B cell (primary cell): ENCODE measurements at regions not wholly inside any gene's neighbourhood (a gene's known extent, or its start where the extent isn't known, plus 50 kb on each side); places are given as distances from the start of the nearest gene placed in this dataset.
"Not testable (repeated sequence)": the region's sequence is repeated elsewhere in the genome, so short reads cannot be mapped to it uniquely, and the experiment has no call there.

Experiments used
- ATAC-seq: fragments of 200-7000 bp; cut with Tn5 transposase; one replicate; pipeline ENCODE4 v1.10.0; 2021; ENCODE audit warnings: low read depth, mild to moderate bottlenecking, moderate number of reproducible peaks, moderate library complexity
- CTCF ChIA-PET: fragments of 350-600 bp; sonication (Branson Sonifier 250); formaldehyde crosslinking; loops from one replicate; lab custom pipeline; 2021; ENCODE audit warnings: antibody characterized with exemption, inconsistent platforms; lab: Charles Lee
- POLR2A ChIA-PET: fragments of 350-600 bp; sonication (Branson Sonifier 250); formaldehyde crosslinking; loops from one replicate; lab custom pipeline; 2021; ENCODE audit warnings: antibody characterized with exemption; lab: Charles Lee
- DNase-seq: peaks from one replicate; pipeline ENCODE4 v3.0.0; 2013
- H2AFZ ChIP-seq: 2 replicates; pipeline ENCODE4 v1.6.1; 2012; ENCODE audit warnings: mild to moderate bottlenecking, low read depth, low read length; ENCODE audit not compliant: insufficient read depth, poor library complexity, severe bottlenecking
- H3K27ac ChIP-seq, 2 donors: 1 replicate in 1 of 2; 2 replicates in 1 of 2; pipeline ENCODE4 v1.5.1; 2012 to 2013; ENCODE audit warnings: low read length in 2 of 2, mild to moderate bottlenecking in 2 of 2, moderate library complexity in 1 of 2
- H3K27me3 ChIP-seq, 4 experiments: fragments of 200-600 bp in 1 of 4; sonication (generic) in 1 of 4; replicated peaks in 1 of 4; 1 replicate in 2 of 4; 2 replicates in 2 of 4; pipeline versions ENCODE4 v1.6.1 to v1.7.0; 2013 to 2016; ENCODE audit warnings: low read length in 3 of 4, mild to moderate bottlenecking in 2 of 4, mixed read lengths in 1 of 4, moderate library complexity in 1 of 4; ENCODE audit not compliant: insufficient read depth in 4 of 4, control insufficient read depth in 3 of 4; ENCODE audit errors: control extremely low read depth in 1 of 4
- H3K36me3 ChIP-seq, 2 experiments: replicated peaks in 1 of 2; 1 replicate in 1 of 2; 2 replicates in 1 of 2; pipeline versions ENCODE4 v1.6.1 to v1.7.1; 2013; ENCODE audit warnings: low read length in 1 of 2; ENCODE audit not compliant: insufficient read depth in 2 of 2, control insufficient read depth in 1 of 2; ENCODE audit errors: control extremely low read depth in 1 of 2, extremely low read depth in 1 of 2
- H3K4me1 ChIP-seq, 2 donors: fragments of 200-600 bp in 1 of 2; sonication (generic) in 1 of 2; 1 replicate in 1 of 2; 2 replicates in 1 of 2; pipeline versions ENCODE4 v1.5.1 to v1.6.1; 2013 to 2017; ENCODE audit warnings: low read length in 2 of 2; ENCODE audit not compliant: control insufficient read depth in 2 of 2, insufficient read depth in 2 of 2
- H3K4me2 ChIP-seq: replicated peaks from 2 replicates; pipeline ENCODE3; 2012; ENCODE audit warnings: mild to moderate bottlenecking, low read depth, low read length; ENCODE audit not compliant: poor library complexity, severe bottlenecking
- H3K4me3 ChIP-seq, 5 experiments: fragments of 200-600 bp in 1 of 5; sonication (generic) in 1 of 5; 1 replicate in 3 of 5; 2 replicates in 2 of 5; pipeline versions ENCODE4 v1.5.1 to v1.7.0; 2011 to 2016; ENCODE audit warnings: low read length in 4 of 5, mild to moderate bottlenecking in 4 of 5, low read depth in 2 of 5, control low read depth in 1 of 5, moderate library complexity in 1 of 5; ENCODE audit not compliant: insufficient read depth in 1 of 5; ENCODE audit errors: control extremely low read depth in 1 of 5, extremely low read depth in 1 of 5
- H3K79me2 ChIP-seq: fragments of 200-600 bp; sonication (generic); one replicate; pipeline ENCODE4 v1.6.0; 2016; ENCODE audit warnings: low read length; ENCODE audit not compliant: control insufficient read depth, insufficient read depth
- H3K9ac ChIP-seq: fragments of 200-600 bp; sonication (generic); 2 replicates; pipeline ENCODE4 v1.6.1; 2017; ENCODE audit warnings: mild to moderate bottlenecking, low read length, moderate library complexity
- H3K9me3 ChIP-seq, 3 donors: one replicate each; pipeline versions ENCODE4 v1.6.1 to v1.7.1; 2013; ENCODE audit warnings: low read length in 2 of 3; ENCODE audit not compliant: control insufficient read depth in 2 of 3, insufficient read depth in 1 of 3; ENCODE audit errors: control extremely low read depth in 1 of 3
- H4K20me1 ChIP-seq: 2 replicates; pipeline ENCODE4 v1.6.0; 2012; ENCODE audit warnings: mild to moderate bottlenecking, low read length; ENCODE audit not compliant: insufficient read depth, control insufficient read depth, poor library complexity, severe bottlenecking
- H3K27ac Mint-ChIP-seq: one replicate; pipeline ENCODE4 v1.8.0; 2021; ENCODE audit warnings: mixed read lengths
- H3K27me3 Mint-ChIP-seq: one replicate; pipeline ENCODE4 v1.8.0; 2021; ENCODE audit warnings: mixed read lengths
- H3K4me1 Mint-ChIP-seq: one replicate; pipeline ENCODE4 v1.8.0; 2021; ENCODE audit warnings: mixed read lengths
- H3K4me3 Mint-ChIP-seq: one replicate; pipeline ENCODE4 v1.8.0; 2021; ENCODE audit warnings: mixed read lengths
- H3K9me3 Mint-ChIP-seq: one replicate; pipeline ENCODE4 v1.8.0; 2022; ENCODE audit warnings: mixed read lengths; ENCODE audit not compliant: insufficient read depth
- CTCF ChIP-seq: fragments of 200-600 bp; IDR thresholded peaks from one replicate; pipeline ENCODE4 v1.8.0; 2022; ENCODE audit warnings: antibody characterized with exemption, mild to moderate bottlenecking
- EZH2 ChIP-seq: IDR thresholded peaks from 2 replicates; pipeline ENCODE4 v1.6.1; 2012; ENCODE audit warnings: borderline replicate concordance, low read depth, mild to moderate bottlenecking, moderate library complexity, low read length; ENCODE audit not compliant: insufficient read depth, poor library complexity, severe bottlenecking
- WGBS: methylation state at CpG from one replicate; pipeline ENCODE4 v1.1.5; 2013; ENCODE audit warnings: missing lambda C conversion rate; ENCODE audit not compliant: insufficient coverage; 5-methylcytosine and 5-hydroxymethylcytosine counted together
- intact Hi-C: fragments of 100-400 bp; cut with micrococcal nuclease; formaldehyde crosslinking; loops from one replicate; pipeline ENCODE4 v1.10.0; 2022

GRCh38 chr11:100525635-100526034 is 161.5 kb upstream of the ARHGAP42 start:
- ChIA-PET CTCF (no interaction called here), POLR2A (no interaction called here)
- intact Hi-C loops = no loop called here
- peaks cover 6 to 19% (median 7%) of the 10 kb centered on the region in 3 donors for H3K9me3 ChIP-seq
- H4K20me1 ChIP-seq = no peaks in the 10 kb centered on the region
- WGBS = 31% methylated on average over 2 of the region's 2 CpGs
- no peaks in the 10 kb centered on the region for H3K4me1 Mint-ChIP-seq
- H3K9ac ChIP-seq = no peak overlapping the region
- H2AFZ ChIP-seq = no peak overlapping the region
- H3K9me3 Mint-ChIP-seq = peaks cover 11% of the 10 kb centered on the region
- H3K27ac ChIP-seq = no peak overlapping the region
- DNase-seq = no peak
- no peaks in the 10 kb centered on the region for H3K4me1 ChIP-seq
- H3K79me2 ChIP-seq = no peaks in the 10 kb centered on the region
- no peak overlapping the region for H3K4me2 ChIP-seq
- H3K4me3 Mint-ChIP-seq = no peak overlapping the region
- H3K36me3 ChIP-seq = no peaks in the 10 kb centered on the region
- H3K27me3 Mint-ChIP-seq = peaks cover 4% of the 10 kb centered on the region
- H3K27ac Mint-ChIP-seq = no peak overlapping the region
- no peaks in the 10 kb centered on the region for H3K27me3 ChIP-seq
- TF ChIP-seq CTCF = no peak
- TF ChIP-seq EZH2 = no peak
- no peak for ATAC-seq
- H3K4me3 ChIP-seq = no peak overlapping the region

DNA sequence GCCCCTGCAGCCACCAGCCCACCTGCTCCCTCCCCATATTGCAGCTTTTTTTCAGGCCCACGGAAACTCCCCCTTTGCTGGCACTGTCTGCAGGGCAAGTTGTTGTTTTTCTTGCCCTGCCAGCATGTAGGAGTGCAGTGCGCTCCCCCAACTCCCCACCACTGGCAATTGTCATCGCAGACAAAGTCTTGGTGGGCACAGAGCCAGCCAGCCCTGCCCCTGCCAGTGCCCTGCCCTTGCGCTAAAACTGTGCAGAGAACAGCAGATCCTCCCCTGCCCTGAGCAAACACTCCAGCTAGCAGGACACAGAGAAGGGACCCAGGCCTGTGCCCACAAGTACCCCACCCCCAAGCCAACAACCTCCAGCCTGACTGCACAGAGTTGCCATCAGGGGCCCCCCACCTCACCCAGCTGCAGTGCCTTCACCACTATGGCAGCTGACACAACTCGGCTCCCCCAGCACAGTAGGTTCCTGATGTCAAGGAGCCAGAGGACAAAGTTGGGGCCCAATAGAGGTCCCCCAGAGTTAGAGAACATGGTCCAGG is 158.1 kb upstream of the ARHGAP42 start:
- Histone ChIP-seq H3K9ac (no peak overlapping the region), H3K27me3 (no peaks in the 10 kb centered on the region), H3K27ac (no peak overlapping the region), H3K79me2 (no peaks in the 10 kb centered on the region), H3K9me3 (peaks cover 4 to 16% (median 7%) of the 10 kb centered on the region in 3 donors), H3K36me3 (no peaks in the 10 kb centered on the region), H2AFZ (no peak overlapping the region), H3K4me1 (no peaks in the 10 kb centered on the region), H3K4me2 (no peak overlapping the region), H4K20me1 (no peaks in the 10 kb centered on the region), H3K4me3 (no peak overlapping the region)
- no peak for DNase-seq
- no peak for ATAC-seq
- WGBS = 89% methylated on average over 5 of the region's 5 CpGs
- Mint-ChIP-seq H3K4me1 (no peaks in the 10 kb centered on the region), H3K27ac (no peak overlapping the region), H3K27me3 (peaks cover 4% of the 10 kb centered on the region), H3K4me3 (no peak overlapping the region), H3K9me3 (peaks cover 8% of the 10 kb centered on the region)
- POLR2A ChIA-PET = no interaction called here
- CTCF ChIA-PET = no interaction called here
- no peak for TF ChIP-seq EZH2
- TF ChIP-seq CTCF = no peak
- intact Hi-C loops = no loop called here

DNA sequence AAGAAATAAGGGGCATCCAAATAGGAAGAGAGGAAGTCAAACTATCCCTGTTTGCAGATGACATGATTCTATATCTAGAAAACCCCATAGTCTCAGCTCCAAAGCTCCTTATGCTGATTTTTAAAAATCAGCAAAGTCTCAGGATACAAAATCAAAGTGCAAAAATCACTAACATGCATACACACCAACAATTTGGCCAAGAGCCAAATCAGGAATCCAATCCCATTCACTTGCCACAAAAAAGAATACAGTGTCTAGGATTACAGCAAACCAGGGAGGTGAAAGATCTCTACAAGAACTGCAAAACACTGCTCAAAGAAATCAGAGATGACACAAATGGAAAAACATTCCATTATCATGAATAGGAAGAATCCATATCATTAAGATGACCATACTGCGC is 155.8 kb upstream of the ARHGAP42 start:
- H3K4me1 Mint-ChIP-seq, H3K4me2 ChIP-seq, H3K9ac ChIP-seq, H3K27ac Mint-ChIP-seq, DNase-seq, H3K4me1 ChIP-seq, H4K20me1 ChIP-seq, H3K27ac ChIP-seq, H3K79me2 ChIP-seq, H2AFZ ChIP-seq, H3K9me3 ChIP-seq, H3K4me3 Mint-ChIP-seq, H3K36me3 ChIP-seq, POLR2A ChIA-PET, H3K27me3 Mint-ChIP-seq, H3K27me3 ChIP-seq, intact Hi-C loops, ATAC-seq, H3K4me3 ChIP-seq, CTCF ChIA-PET, H3K9me3 Mint-ChIP-seq: not testable (repeated sequence)
- 100% methylated on average over 1 of the region's 1 CpG for WGBS
